GM13976 (cell line): ENCODE measurements at regions not wholly inside any gene's neighbourhood (a gene's known extent, or its start where the extent isn't known, plus 50 kb on each side); places are given as distances from the start of the nearest gene placed in this dataset.

ENCODE experiments used
- DNase-seq: peaks from one replicate; pipeline ENCODE4 v3.0.0; 2012; ENCODE audit warnings: low spot score
- in situ Hi-C: fragments of 300-500 bp; cut with MboI; formaldehyde crosslinking; loops from one replicate; pipeline ENCODE4 v1.12.0; 2022; ENCODE audit warnings: low sequenced_read_pairs, mixed read lengths, inconsistent platforms; ENCODE audit not compliant: unreplicated experiment
- TF ChIP-seq, protein P1 (sequence below): IDR thresholded peaks from 2 replicates; pipeline ENCODE4 v1.5.1; 2012; ENCODE audit warnings: borderline replicate concordance, mild to moderate bottlenecking; ENCODE audit not compliant: insufficient read depth; ENCODE audit errors: extremely low read depth, missing control alignments, control extremely low read depth

DNA sequence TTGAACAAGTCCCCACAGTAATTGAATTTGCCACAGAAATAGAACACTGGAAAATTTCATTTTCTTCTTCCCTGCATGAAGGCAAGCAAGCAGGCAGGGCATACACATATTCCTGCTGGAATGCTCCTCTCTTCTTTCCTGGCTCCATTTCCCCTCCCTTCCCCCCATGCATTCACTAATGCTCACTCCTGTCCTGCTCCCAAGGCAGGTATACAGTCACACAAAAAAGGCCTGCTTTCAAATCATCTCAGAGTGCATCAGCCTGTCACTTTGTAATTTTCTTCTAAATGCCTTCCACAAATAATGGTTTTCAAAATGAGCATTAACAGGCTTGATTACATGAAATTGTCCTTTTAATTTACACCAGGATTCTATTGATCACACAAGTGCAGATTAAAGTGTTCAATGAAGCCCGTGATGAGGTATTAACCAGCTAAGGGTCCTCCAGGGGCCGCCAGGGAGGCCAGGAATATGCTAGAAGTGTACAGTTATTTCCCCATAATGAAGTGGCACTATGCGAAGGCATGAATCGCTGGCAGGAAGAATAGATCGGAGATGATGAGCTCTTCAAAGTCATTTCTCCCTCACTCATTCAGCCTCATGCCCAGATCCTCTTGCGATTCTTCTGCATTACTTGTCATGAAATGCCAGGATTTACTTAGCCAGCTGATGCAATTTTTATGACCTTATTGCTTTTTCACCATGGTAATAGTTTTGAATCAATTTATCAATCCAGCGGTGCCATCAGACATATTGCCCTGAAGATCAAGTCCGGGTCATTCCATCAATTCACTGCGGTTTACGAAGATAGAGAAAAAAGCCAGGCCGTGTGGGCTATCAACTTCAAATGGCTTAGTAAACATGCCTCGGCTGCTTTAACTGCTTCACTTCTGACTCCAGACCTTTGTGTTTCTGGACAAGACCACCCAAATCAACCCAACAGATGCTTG, 243.5 kb downstream of the GPAT3 start:
- TF ChIP-seq, protein P1, sequence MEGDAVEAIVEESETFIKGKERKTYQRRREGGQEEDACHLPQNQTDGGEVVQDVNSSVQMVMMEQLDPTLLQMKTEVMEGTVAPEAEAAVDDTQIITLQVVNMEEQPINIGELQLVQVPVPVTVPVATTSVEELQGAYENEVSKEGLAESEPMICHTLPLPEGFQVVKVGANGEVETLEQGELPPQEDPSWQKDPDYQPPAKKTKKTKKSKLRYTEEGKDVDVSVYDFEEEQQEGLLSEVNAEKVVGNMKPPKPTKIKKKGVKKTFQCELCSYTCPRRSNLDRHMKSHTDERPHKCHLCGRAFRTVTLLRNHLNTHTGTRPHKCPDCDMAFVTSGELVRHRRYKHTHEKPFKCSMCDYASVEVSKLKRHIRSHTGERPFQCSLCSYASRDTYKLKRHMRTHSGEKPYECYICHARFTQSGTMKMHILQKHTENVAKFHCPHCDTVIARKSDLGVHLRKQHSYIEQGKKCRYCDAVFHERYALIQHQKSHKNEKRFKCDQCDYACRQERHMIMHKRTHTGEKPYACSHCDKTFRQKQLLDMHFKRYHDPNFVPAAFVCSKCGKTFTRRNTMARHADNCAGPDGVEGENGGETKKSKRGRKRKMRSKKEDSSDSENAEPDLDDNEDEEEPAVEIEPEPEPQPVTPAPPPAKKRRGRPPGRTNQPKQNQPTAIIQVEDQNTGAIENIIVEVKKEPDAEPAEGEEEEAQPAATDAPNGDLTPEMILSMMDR: no peak
- in situ Hi-C loops: no loop called here
- no peak for DNase-seq

- in situ Hi-C loops: no loop called here
- TF ChIP-seq, protein P1: no peak
- DNase-seq: no peak
These were observed 236.8 kb downstream of the GPAT3 start for GRCh38 chr4:83772685-83773084.

GRCh38 chr4:83771113-83771705, 235.3 kb downstream of the GPAT3 start:
- DNase-seq: peak; percentile 17
- TF ChIP-seq, protein P1: peak; percentile 37
- in situ Hi-C loops: no loop called here

DNA sequence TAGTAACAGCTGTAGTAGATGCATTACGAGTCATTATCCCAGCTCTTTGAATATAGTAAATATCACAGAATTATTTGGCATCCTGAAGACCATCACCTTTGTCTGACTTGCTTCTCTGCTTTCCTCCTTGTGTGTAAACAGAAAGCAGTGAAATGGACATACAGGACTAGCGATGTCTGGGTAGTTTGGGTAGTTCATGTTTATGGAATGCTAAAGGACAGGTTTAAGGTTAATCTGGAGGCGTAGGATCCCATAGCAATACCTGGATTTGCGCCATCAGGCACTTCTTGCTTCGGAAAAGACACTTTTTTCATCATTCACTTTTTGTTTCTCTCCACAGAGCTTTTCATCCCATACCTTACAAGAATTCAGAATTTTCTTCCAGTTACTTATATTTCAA, 232.2 kb downstream of the GPAT3 start:
- in situ Hi-C loops: no loop called here
- DNase-seq: no peak
- TF ChIP-seq, protein P1: no peak

GRCh38 chr4:83767067-83767466, 231.2 kb downstream of the GPAT3 start:
- DNase-seq: no peak
- TF ChIP-seq, protein P1: no peak
- in situ Hi-C loops: no loop called here

- TF ChIP-seq, protein P1: no peak
- in situ Hi-C loops: no loop called here
- DNase-seq: no peak
These were observed 223.7 kb downstream of the GPAT3 start for GRCh38 chr4:83759611-83760010.
